K562 (cell line): ENCODE measurements at regions not wholly inside any gene's neighbourhood (a gene's known extent, or its start where the extent isn't known, plus 50 kb on each side); places are given as distances from the start of the nearest gene placed in this dataset.

Source experiments
- ATAC-seq: fragments of 200-7000 bp; cut with Tn5 transposase; 3 replicates; pipeline ENCODE4 v1.9.1; 2020; ENCODE audit warnings: moderate library complexity
- BruUV-seq: library from RNA; stranded (reverse); fragments of 400-500 nt; replicated peaks from 2 replicates; lab custom pipeline; 2021; lab: Mats Ljungman, UMichigan
- CTCF ChIA-PET: fragments of 300-600 bp; formaldehyde crosslinking; extraction: SDS; loops from one replicate; lab custom pipeline; 2021; ENCODE audit warnings: low intra/inter-chr PET ratio; lab: Yijun Ruan, JAX
- POLR2A ChIA-PET: fragments of 300-600, 350-650 bp; sonication (Branson Sonifier 250); formaldehyde crosslinking; extraction: SDS; loops from one replicate; lab custom pipeline; 2021; ENCODE audit warnings: antibody characterized with exemption, inconsistent platforms; lab: Yijun Ruan, JAX
- DNase-seq, 4 experiments: peaks; one replicate each; pipeline versions ENCODE4 v3.0.0 to v3.0.0-alpha.2; 2011 to 2018; ENCODE audit warnings: low spot score in 3 of 4, mixed read lengths in 3 of 4; ENCODE audit errors: extremely low read depth in 1 of 4
- FAIRE-seq: peaks from 2 replicates; lab custom pipeline; 2011; peaks lifted over from hg19 to GRCh38; lab: Jason Lieb, UNC
- H2AFZ ChIP-seq: 2 replicates; pipeline ENCODE4 v1.6.0; 2011; ENCODE audit warnings: low read depth, low read length, control low read depth, inconsistent platforms
- H3K27ac ChIP-seq: fragments of 200-600 bp; 3 replicates; pipeline ENCODE4 v1.8.0; 2011; ENCODE audit warnings: low read depth, mild to moderate bottlenecking, control low read depth, inconsistent platforms, low read length, moderate library complexity, mixed read lengths; ENCODE audit errors: extremely low read depth
- H3K27me3 ChIP-seq, 2 experiments: fragments of 300-600 bp in 1 of 2; 2 replicates in 1 of 2; 3 replicates in 1 of 2; pipeline versions ENCODE4 v1.6.0 to v1.8.0; 2011; ENCODE audit warnings: inconsistent platforms in 2 of 2, low read length in 2 of 2, mild to moderate bottlenecking in 1 of 2, mixed read lengths in 1 of 2, moderate library complexity in 1 of 2; ENCODE audit not compliant: control insufficient read depth in 2 of 2, insufficient read depth in 2 of 2
- H3K36me3 ChIP-seq: fragments of 300-600 bp; 3 replicates; pipeline ENCODE4 v1.8.0; 2011; ENCODE audit warnings: mild to moderate bottlenecking, low read length, inconsistent platforms; ENCODE audit not compliant: control insufficient read depth, insufficient read depth
- H3K4me1 ChIP-seq, 2 experiments: fragments of 200-600 bp in 1 of 2; replicated peaks in 1 of 2; 2 replicates in 1 of 2; 3 replicates in 1 of 2; pipeline versions ENCODE4 v1.5.1 to v1.8.0; 2011; ENCODE audit warnings: inconsistent platforms in 2 of 2, low read length in 2 of 2, mild to moderate bottlenecking in 1 of 2, mixed read lengths in 1 of 2, moderate library complexity in 1 of 2; ENCODE audit not compliant: control insufficient read depth in 2 of 2, insufficient read depth in 2 of 2
- H3K4me2 ChIP-seq: 2 replicates; pipeline ENCODE4 v1.6.1; 2011; ENCODE audit warnings: low read length, control low read depth, inconsistent platforms, mixed read lengths; ENCODE audit not compliant: insufficient read depth
- H3K4me3 ChIP-seq: fragments of 200-600 bp; sonication (generic), shearing (Covaris generic); 2 replicates; pipeline ENCODE4 v1.5.1; 2016; ENCODE audit warnings: control low read depth, inconsistent platforms
- H3K79me2 ChIP-seq: fragments of 200-600 bp; 3 replicates; pipeline ENCODE4 v1.8.0; 2011; ENCODE audit warnings: low read length, inconsistent platforms; ENCODE audit not compliant: control insufficient read depth, insufficient read depth
- H3K9ac ChIP-seq, 2 experiments: 2 replicates each; pipeline versions ENCODE4 v1.6.0 to v1.6.1; 2011; ENCODE audit warnings: low read depth in 2 of 2, low read length in 2 of 2, control low read depth in 1 of 2, inconsistent platforms in 1 of 2, mild to moderate bottlenecking in 1 of 2, mixed read lengths in 1 of 2; ENCODE audit not compliant: insufficient read depth in 1 of 2
- H3K9me1 ChIP-seq: one replicate; pipeline ENCODE4 v1.6.0; 2011; ENCODE audit warnings: inconsistent platforms, mild to moderate bottlenecking, low read length, moderate library complexity; ENCODE audit not compliant: control insufficient read depth, insufficient read depth
- H3K9me3 ChIP-seq: replicated peaks from 2 replicates; pipeline ENCODE4 v1.5.1; 2011; ENCODE audit warnings: low read depth, low read length, inconsistent platforms; ENCODE audit not compliant: control insufficient read depth, insufficient read depth
- H4K20me1 ChIP-seq: replicated peaks from 2 replicates; pipeline ENCODE4 v1.6.1; 2011; ENCODE audit warnings: low read length, inconsistent platforms, mixed read lengths; ENCODE audit not compliant: control insufficient read depth, insufficient read depth
- DEAF1 ChIP-seq: fragments of 450-650 bp; formaldehyde crosslinking; IDR thresholded peaks from 2 replicates; pipeline ENCODE4 v1.4.0; 2020; ENCODE audit warnings: mild to moderate bottlenecking, moderate library complexity
- ELF4 ChIP-seq: fragments of 450-650 bp; formaldehyde crosslinking; IDR thresholded peaks from 2 replicates; pipeline ENCODE4 v1.4.0; 2022; ENCODE audit warnings: missing genetic modification characterization
- IFI16 ChIP-seq: fragments of 250-450 bp; sonication (Bioruptor Pico); IDR thresholded peaks from 2 replicates; pipeline ENCODE4 v2.1.2; 2022; ENCODE audit warnings: mild to moderate bottlenecking, inconsistent platforms
- NR2C1 ChIP-seq, 2 experiments: fragments of 450-650 bp; IDR thresholded peaks; 2 replicates each; pipeline ENCODE4 v1.6.1; 2017; ENCODE audit warnings: mild to moderate bottlenecking in 2 of 2, antibody characterized with exemption in 1 of 2, inconsistent platforms in 1 of 2, missing compliant biosample characterization in 1 of 2, missing genetic modification characterization in 1 of 2
- PHF8 ChIP-seq: fragments of 200-600 bp; sonication (generic); IDR thresholded peaks from 2 replicates; pipeline ENCODE4 v1.6.1; 2012; ENCODE audit warnings: mixed run types, mild to moderate bottlenecking, inconsistent platforms, low read length, moderate library complexity, borderline replicate concordance
- POU5F1 ChIP-seq: fragments of 150-350 bp; IDR thresholded peaks from 2 replicates; pipeline ENCODE4 v1.6.1; 2014; ENCODE audit warnings: borderline replicate concordance, low read length, low read depth, mild to moderate bottlenecking; ENCODE audit not compliant: partially characterized antibody
- TBP ChIP-seq: optimal IDR thresholded peaks from 2 replicates; pipeline ENCODE3; 2011; ENCODE audit warnings: low read depth, low read length, improper control_type of control experiment
- ZNF347 ChIP-seq: fragments of 450-650 bp; formaldehyde crosslinking; IDR thresholded peaks from 2 replicates; pipeline ENCODE4 v1.4.0; 2020; ENCODE audit warnings: low read depth, mild to moderate bottlenecking, moderate library complexity
- ZNF766 ChIP-seq: fragments of 200-800 bp; sonication (Bioruptor generic); conservative IDR thresholded peaks from 2 replicates; pipeline ENCODE4 v1.6.1; 2016; ENCODE audit warnings: missing genetic modification characterization, missing compliant biosample characterization
- WGBS: fragments of 100-300 bp; shearing (Covaris generic); methylation state at CpG from one replicate; pipeline ENCODE4 v1.1.6; 2016; ENCODE audit warnings: low coverage, mixed read lengths; ENCODE audit not compliant: insufficient coverage; ENCODE audit errors: missing lambda C conversion rate; 5-methylcytosine and 5-hydroxymethylcytosine counted together
- in situ Hi-C: fragments of 300-500 bp; cut with MboI; formaldehyde crosslinking; loops from 4 replicates; pipeline ENCODE4 v1.15.0; 2018; ENCODE audit warnings: inconsistent platforms, mixed read lengths
- intact Hi-C: fragments of 100-400 bp; cut with micrococcal nuclease; formaldehyde crosslinking; loops from 2 replicates; pipeline ENCODE4 v1.14.2; 2022
- TF ChIP-seq, protein P1 (sequence below): sonication (generic); formaldehyde crosslinking; IDR thresholded peaks from 2 replicates; pipeline ENCODE4 v1.8.0; 2023; ENCODE audit warnings: mild to moderate bottlenecking, missing genetic modification reagents

DNA sequence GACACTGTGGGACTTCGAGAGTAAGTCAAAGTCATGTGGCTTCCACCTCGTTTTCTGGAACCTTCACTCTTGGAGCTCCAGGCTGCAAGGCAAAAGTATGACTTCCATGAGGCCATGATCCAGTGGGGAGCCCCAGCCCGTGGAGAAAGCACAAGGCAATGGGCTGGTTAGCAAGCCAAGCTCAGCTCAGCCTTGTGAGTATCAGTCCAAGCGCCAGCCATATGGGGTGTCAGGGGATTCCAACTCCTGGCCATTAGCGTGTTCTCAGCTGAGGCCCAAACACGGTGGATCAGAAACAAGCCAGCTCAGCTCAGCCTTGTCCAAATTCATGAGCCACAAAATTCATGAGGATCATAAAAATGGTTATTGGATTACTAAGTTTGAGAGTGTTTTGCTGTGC, 261.0 kb downstream of the RHOU start:
- Histone ChIP-seq H3K27ac (no peak overlapping the region), H2AFZ (no peak overlapping the region), H3K9me3 (no peaks in the 10 kb centered on the region), H3K4me2 (no peak overlapping the region), H3K4me3 (no peak overlapping the region), H3K9ac (no peak overlapping the region), H3K9me1 (no peaks in the 10 kb centered on the region), H3K27me3 (peaks cover 20 to 28% of the 10 kb centered on the region in 2 experiments), H4K20me1 (no peaks in the 10 kb centered on the region)
- no TSS peak for BruUV-seq
- DNase-seq (no peak), ATAC-seq (no peak), FAIRE-seq (no peak)
- ChIA-PET POLR2A (interaction anchor here (0.8 kb wide), 1 partner anchor 28 kb away, joined by 3 read pairs; no protein-coding TSS in a partner anchor), CTCF (no interaction called here)
- intact Hi-C loops: no loop called here
- WGBS: 3% methylated on average over 6 of the region's 6 CpGs
- TF ChIP-seq POU5F1: no peak
- no peak for TF ChIP-seq ZNF347 (CRISPR knock-in tag)
- no peak for TF ChIP-seq NR2C1 (IDR thresholded peaks at IDR 0.05)
- no peak for TF ChIP-seq NR2C1 (tag; IDR thresholded peaks at IDR 0.05)
- TF ChIP-seq ZNF766 (CRISPR knock-in tag): no peak
- TF ChIP-seq, protein P1, sequence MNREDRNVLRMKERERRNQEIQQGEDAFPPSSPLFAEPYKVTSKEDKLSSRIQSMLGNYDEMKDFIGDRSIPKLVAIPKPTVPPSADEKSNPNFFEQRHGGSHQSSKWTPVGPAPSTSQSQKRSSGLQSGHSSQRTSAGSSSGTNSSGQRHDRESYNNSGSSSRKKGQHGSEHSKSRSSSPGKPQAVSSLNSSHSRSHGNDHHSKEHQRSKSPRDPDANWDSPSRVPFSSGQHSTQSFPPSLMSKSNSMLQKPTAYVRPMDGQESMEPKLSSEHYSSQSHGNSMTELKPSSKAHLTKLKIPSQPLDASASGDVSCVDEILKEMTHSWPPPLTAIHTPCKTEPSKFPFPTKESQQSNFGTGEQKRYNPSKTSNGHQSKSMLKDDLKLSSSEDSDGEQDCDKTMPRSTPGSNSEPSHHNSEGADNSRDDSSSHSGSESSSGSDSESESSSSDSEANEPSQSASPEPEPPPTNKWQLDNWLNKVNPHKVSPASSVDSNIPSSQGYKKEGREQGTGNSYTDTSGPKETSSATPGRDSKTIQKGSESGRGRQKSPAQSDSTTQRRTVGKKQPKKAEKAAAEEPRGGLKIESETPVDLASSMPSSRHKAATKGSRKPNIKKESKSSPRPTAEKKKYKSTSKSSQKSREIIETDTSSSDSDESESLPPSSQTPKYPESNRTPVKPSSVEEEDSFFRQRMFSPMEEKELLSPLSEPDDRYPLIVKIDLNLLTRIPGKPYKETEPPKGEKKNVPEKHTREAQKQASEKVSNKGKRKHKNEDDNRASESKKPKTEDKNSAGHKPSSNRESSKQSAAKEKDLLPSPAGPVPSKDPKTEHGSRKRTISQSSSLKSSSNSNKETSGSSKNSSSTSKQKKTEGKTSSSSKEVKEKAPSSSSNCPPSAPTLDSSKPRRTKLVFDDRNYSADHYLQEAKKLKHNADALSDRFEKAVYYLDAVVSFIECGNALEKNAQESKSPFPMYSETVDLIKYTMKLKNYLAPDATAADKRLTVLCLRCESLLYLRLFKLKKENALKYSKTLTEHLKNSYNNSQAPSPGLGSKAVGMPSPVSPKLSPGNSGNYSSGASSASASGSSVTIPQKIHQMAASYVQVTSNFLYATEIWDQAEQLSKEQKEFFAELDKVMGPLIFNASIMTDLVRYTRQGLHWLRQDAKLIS (CRISPR knock-in tag): no peak
- no peak for TF ChIP-seq TBP
- no peak for TF ChIP-seq IFI16
- TF ChIP-seq DEAF1 (CRISPR knock-in tag): no peak
- TF ChIP-seq PHF8: no peak
- TF ChIP-seq ELF4 (CRISPR knock-in tag): no peak
- TF ChIP-seq, all 486 proteins: peak for 0
- Histone ChIP-seq H3K4me1 (no peaks in the 10 kb centered on the region; a peak in 1 of 5 replicates), H3K79me2 (no peaks in the 10 kb centered on the region), H3K36me3 (no peaks in the 10 kb centered on the region)
- in situ Hi-C loops: no loop called here
